ENCODE measurements at regions not wholly inside any gene's neighbourhood (a gene's known extent, or its start where the extent isn't known, plus 50 kb on each side); places are given as distances from the start of the nearest gene placed in this dataset.

- DNase-seq (ENCODE audit: low read depth): peak; percentile 20
These were observed 83.0 kb downstream of the CXCL12 start for GRCh38 chr10:44301781-44302355.

- DNase-seq (ENCODE audit: low read depth): peak; percentile 100
These were observed 83.9 kb downstream of the CXCL12 start for GRCh38 chr10:44300666-44301649.

- DNase-seq (ENCODE audit: low read depth): no peak
These were observed 86.2 kb downstream of the CXCL12 start for GRCh38 chr10:44298713-44299112.

- no peak for DNase-seq (ENCODE audit: low read depth)
These were observed 86.9 kb downstream of the CXCL12 start for GRCh38 chr10:44297963-44298362.

GRCh38 chr10:44295644-44296241 is 89.2 kb downstream of the CXCL12 start:
- peak; percentile 55 for DNase-seq (ENCODE audit: low read depth)

- no peak for DNase-seq (ENCODE audit: low read depth)
These were observed 90.0 kb downstream of the CXCL12 start for GRCh38 chr10:44294726-44295412.

GRCh38 chr10:44293842-44294241 is 91.1 kb downstream of the CXCL12 start:
- DNase-seq (ENCODE audit: low read depth): no peak

- no peak for DNase-seq (ENCODE audit: low read depth)
These were observed 91.6 kb downstream of the CXCL12 start for GRCh38 chr10:44293306-44293778.

- no peak for DNase-seq (ENCODE audit: low read depth)
These were observed 92.4 kb downstream of the CXCL12 start for GRCh38 chr10:44292390-44293002.

GRCh38 chr10:44291091-44291490 is 93.8 kb downstream of the CXCL12 start:
- no peak for DNase-seq (ENCODE audit: low read depth)

GRCh38 chr10:44289125-44289524 is 95.8 kb downstream of the CXCL12 start:
- DNase-seq (ENCODE audit: low read depth): no peak

GRCh38 chr10:44287408-44287807 is 97.5 kb downstream of the CXCL12 start:
- DNase-seq (ENCODE audit: low read depth): peak; percentile 8

GRCh38 chr10:44284198-44285084 is 100.5 kb downstream of the CXCL12 start:
- DNase-seq (ENCODE audit: low read depth): no peak

GRCh38 chr10:44282626-44283300 is 102.1 kb downstream of the CXCL12 start:
- no peak for DNase-seq (ENCODE audit: low read depth)

GRCh38 chr10:44281662-44282061 is 103.2 kb downstream of the CXCL12 start:
- DNase-seq (ENCODE audit: low read depth): no peak

- no peak for DNase-seq (ENCODE audit: low read depth)
These were observed 103.7 kb downstream of the CXCL12 start for GRCh38 chr10:44281089-44281613.

GRCh38 chr10:44280226-44281014 is 104.5 kb downstream of the CXCL12 start:
- peak; percentile 6 for DNase-seq (ENCODE audit: low read depth)

- no peak for DNase-seq (ENCODE audit: low read depth)
These were observed 105.3 kb downstream of the CXCL12 start for GRCh38 chr10:44279426-44280126.

Measured in LHCN-M2 (cell line).